HG03460 (cell line): ENCODE measurements at regions not wholly inside any gene's neighbourhood (a gene's known extent, or its start where the extent isn't known, plus 50 kb on each side); places are given as distances from the start of the nearest gene placed in this dataset.

Source experiments
- ATAC-seq: cut with Tn5 transposase; IDR thresholded peaks from one replicate; pipeline ENCODE4 v1.9.1; 2021; ENCODE audit not compliant: unreplicated experiment

DNA sequence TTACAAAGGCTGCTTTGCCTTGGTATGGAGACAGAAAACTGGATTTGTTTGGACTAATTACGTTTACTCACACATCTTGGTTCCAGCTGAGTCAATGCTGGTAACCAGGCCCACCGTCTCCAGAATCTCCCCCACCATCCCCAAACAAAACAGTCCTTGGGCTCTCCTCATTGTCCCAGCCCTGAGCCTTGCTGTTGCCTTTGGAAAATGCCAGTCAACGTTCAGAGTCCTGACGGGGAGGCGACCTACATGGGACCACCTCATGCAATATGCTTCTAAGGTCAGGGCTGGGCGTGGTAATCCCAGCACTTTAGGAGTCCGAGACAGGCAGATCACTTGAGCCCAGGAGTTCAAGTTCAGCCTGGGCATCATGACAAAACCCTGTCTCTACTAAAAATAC is 85.2 kb upstream of the IQSEC1 start:
- ATAC-seq: no peak

DNA sequence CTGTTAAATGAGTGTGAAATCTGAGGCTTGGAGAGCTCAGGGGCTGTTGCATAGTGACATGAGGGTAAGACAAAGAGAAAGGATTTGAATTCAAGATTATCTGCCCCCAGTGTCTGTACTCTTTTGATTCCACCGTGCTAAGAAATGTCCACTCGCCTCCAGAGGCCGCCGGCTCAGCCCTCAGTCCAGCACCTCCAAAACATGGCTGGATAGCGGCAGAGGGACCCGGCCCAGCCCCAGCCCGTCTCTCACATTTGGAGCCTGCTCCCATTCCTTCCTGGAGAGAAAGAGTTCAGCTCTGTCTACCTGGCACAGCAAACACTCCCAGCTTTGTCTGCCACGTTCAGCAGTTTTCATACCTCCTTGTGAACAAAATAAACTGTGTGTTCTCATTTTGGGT is 84.8 kb upstream of the IQSEC1 start:
- no peak for ATAC-seq

DNA sequence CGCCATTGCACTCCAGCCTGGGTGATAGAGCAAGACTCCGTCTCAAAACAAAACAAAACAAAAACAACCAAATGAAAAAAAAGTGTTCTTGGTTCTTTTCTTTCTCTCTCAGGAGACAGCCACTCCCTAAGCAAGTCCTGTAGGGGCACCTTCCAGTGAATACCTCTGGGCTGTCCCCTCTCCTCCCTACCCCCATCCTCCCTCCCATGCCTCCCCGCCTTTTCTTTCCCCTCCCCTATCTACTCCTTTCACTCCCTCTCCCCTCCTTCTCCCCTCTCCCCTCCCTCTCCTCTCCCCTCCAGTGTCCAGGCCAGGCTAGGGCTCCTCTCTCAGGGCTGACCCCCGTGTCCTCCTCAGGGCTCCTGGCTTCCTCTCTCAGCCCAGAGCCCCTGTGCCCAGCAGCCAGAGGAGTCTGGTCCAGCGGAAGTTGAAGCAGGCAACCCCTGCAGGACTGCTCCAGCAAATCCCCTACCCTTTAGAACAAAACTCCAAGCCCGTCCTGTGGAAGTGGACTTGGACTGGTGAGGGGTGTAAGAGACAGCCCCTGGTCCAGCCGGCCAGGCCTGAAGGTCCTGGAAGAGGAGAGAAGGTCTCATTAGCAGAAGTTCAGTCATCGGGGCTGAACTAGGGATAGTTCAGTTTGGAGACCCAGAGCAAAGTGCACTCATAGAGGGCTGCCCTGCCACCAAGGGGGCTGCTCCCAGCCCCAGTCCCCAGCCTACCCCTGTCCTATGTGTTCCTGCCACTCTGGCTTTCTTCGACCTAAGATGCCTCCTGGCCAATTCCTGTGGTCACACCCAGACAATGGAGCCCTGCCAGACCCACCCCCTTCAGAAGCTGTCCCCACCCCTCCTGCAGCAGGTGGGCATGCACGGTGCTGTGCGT is 79.8 kb upstream of the IQSEC1 start:
- ATAC-seq: no peak

DNA sequence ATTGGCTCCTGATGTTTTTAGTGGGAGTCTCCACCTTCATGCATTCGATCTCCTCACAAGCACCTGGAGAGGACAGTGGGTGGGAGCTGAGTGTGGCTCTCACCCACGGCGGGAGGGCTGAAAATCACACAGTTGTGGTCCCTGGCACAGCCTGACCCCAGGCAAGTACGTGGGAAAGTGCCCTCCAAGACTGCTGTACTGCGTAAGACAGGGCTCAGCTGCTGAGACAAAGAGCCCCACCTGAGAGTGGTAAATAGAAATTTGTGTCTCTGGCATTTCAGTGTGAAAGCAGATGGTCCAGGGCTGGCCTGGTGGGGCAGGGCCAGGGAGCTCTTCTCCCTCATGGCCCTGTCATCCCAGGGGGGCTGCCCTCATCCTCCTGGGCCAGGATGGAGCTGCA is 77.4 kb upstream of the IQSEC1 start:
- no peak for ATAC-seq

DNA sequence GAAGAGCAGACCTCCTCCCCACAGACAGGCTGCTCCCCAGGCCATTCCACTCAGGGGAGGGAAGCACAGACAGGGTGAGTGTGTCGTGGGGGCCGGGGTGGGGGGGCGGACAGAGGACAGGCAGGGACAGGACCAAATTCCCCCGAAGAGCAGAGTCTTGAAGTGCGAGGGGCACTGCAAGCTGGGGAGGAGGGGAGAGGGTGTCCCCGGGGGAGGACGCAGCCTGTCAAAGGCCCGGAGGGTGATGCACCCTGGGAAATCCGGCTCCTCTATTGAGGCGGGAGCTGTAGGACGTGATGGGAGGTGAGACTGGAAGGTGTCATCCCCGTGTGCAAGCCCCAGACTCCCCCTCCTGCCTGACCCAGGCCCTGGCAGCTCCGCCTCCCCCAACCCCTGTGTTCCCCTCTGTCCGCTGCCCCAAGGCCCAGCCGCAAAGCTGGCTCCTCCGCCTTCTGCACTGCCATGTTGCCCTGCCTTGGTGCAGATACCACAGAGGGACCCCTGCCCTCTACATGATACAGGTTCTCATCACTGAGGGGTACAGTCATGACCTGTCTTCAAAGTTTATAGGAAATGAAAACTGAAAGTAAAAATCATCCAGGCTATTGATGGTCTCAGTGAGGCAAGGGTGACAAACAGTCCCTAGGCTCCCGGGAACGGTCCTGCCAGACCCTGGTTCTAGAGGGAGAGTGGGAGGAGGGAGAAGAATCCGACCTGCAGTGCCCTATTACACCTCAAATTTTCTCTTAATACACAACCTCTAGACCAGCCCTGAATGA is 76.3 kb upstream of the IQSEC1 start:
- no peak for ATAC-seq

DNA sequence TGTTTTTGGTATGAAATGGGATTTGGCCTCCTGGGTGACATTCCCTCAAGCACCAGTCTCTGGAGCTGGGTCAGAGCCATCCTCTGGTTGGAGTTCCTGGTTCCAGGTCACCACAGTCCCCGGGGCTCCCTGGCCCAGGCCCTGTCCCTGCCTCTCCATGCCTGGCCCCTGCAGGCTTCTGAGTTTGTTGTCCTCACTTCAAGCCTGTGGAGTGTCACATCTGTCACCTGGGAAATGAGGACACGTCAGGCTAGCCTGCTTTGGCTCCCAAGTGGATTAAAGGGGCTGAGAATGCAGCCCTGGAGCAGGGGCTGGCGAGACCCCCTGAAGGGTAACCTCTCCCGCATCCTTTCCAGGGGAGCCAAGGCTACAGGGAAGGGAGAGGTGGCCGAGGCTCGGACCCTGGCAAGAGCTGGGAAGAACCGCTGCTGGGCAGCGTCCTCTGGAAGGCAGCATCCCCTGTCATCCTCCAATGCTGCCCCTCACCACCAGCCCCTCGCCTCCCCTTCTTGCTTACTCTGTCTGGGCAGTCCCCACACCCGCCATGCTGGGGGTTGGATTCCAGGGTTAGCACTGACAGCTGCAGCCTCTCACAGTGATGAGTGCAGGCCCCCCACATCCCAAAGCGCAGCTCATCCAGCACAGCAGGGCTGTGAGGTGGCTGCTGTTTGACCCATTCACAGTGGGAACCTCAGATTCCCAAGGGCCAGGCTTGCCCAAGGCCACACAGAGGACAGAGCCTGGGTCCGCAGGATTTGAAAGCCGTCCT is 75.5 kb upstream of the IQSEC1 start:
- no peak for ATAC-seq

DNA sequence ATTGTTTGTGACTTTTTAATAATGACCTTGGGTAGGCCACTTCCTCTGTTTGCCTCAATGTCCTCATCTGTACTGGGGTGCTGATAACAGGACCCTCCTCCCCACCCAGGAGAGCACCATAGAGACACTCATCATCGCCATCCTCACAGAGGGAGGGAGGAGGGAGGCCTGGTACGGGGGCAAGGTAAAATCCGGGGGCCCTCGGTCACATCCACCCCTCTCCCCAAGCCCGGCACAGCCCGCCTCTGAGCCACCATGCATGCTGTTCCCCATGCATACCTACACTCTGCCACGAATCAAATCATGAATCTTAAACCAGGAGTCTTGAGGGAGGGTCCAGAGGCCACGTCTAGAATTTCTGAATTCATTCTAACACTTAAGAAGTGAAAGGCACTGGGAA is 74.9 kb upstream of the IQSEC1 start:
- ATAC-seq: no peak

DNA sequence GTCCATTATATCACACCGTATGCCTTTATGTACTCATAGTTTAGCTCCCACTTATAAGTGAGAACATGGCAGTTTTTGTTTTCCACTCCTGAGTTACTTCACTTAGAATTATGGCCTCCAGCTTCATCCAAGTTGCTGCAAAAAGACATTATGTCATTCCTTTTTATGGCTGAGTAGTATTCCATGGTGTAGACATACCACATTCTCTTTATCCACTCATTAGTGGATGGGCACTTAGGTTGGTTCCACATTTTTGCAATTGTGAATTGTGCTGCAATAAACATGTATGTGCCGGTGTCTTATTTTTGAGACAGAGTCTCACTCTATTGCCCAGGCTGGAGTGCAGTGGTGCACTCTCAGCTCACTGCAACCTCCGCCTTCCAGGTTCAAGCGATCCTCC is 74.1 kb upstream of the IQSEC1 start:
- no peak for ATAC-seq

DNA sequence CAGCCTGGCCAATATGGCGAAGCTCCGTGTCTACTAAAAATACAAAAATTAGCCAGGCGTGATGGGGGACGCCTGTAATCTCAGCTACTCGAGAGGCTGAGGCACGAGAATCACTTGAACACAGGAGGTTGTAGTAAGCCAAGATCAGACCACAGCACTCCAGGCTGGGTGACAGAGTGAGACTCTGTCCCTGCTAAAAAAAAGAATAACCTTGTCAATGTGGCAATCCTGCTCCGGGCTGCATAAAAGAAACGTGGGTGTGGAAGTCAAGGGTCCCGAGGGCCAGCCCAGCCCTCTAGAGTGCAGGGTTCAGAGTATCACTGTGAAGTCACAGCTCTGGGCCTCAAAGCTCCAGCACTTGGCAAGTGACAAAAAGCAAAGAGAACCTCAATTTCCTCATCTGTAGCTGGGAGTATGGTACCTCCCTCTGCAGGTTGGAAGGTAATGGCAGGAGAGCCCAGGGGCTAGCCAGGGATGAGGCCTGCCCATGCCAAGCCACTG is 73.5 kb upstream of the IQSEC1 start:
- no peak for ATAC-seq

DNA sequence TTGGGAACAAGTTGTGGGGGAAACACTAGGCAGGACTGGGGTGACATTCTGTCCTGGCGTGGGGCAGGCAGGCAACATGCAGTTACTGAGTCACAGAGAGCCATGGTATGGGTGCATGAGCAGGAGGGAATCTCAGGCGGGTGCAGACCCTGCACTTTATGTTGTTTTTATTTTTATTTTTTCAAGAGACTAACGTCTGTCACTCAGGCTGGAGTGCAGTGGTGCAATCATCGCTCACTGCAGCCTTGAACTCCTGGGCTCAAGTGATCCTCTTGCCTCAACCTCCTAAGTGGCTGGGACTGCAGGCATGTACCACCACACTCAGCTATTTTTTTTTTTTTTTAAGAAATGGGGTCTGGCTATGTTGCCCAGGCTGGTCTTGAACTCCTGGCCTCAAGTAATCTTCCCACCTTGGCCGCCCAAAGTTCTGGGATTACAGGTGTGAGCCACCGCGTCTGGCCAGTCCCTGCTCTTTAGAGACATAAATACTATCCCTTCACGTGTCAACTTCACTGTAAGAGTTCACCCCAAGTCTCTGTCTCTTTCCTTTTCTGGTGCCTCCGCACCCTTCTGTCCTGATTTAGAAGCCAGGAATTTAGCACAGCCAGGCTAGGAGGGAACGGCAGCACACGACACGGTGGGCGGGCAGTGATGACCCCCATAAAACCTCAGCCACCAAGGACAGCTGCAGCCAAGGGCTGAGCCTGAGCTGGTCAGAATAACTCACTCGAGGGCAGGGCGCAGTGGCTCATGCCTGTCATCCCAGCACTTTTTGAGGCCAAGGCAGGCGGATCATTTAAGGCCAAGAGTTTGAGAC is 72.8 kb upstream of the IQSEC1 start:
- no peak for ATAC-seq

DNA sequence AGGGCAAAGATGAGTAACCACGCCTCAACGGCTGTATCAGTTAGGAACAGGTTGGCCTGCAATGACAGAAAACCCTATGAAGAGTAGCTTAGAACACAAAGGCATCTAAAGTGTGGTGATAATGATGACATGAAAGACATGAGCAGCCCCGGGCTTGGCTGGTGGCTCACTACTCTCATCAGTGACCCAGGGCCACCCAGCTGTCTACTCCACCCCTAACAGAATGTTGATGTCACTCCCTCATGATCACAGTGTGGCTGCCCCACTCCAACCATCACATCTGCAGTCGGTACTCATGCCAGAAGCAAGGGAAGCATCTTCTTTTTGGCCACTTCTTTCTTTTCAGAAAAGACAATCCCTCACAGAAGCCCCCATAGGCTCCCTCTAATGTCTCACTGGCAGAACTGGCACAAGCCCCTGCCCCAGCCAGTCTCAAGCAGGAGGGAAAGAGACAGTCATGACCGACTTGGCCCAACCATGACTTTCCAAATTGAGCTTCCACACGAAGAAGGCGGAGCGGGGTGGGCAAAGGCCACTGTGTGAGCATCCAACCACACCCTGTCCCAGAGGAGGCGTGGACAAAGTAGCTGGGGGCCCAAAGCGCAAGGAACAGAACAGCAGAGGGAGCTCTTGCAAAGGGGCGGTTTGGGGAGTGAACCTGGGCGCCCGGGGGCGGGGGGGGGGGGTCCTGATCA is 72.0 kb upstream of the IQSEC1 start:
- no peak for ATAC-seq

DNA sequence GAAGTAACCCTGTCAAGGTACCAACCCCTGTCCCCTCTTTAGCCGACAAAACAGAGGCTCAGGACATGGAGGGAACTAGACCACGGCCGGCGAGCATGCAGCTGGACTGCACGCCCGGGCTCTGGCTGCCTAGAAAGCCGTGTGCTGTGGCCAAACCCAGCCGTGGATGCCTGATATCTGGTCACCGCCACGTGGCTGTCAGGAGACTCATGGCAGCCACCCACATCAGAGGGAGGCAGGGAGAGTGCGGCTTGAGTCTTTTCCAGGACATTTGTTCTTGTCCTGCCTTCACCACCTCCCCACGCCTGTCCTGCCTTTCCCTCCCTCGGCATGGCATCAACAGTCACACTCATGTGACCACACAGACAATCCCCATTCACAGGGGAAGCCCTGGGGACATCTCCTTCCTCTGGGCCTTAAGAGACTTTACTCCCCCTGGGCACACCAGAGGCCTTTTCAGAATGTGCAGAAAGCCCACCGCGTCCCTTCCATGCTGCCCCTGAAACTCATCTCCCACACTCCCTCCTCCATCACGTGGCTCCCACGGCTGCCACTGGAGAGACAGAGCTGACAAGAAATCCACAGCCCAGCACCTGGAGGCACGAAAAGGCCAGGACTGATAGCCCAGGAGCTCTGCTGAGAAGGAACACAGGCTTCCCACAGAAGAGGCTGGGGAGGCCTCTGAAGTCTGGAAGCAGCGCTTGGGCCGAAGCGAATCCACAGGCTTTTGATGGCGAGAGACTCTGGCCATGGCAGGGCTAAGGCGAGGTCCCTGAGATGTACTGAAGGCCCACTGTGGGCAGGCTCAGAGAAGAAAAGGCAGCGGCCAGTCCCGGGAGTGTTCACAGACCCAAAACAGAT is 71.2 kb upstream of the IQSEC1 start:
- no peak for ATAC-seq

DNA sequence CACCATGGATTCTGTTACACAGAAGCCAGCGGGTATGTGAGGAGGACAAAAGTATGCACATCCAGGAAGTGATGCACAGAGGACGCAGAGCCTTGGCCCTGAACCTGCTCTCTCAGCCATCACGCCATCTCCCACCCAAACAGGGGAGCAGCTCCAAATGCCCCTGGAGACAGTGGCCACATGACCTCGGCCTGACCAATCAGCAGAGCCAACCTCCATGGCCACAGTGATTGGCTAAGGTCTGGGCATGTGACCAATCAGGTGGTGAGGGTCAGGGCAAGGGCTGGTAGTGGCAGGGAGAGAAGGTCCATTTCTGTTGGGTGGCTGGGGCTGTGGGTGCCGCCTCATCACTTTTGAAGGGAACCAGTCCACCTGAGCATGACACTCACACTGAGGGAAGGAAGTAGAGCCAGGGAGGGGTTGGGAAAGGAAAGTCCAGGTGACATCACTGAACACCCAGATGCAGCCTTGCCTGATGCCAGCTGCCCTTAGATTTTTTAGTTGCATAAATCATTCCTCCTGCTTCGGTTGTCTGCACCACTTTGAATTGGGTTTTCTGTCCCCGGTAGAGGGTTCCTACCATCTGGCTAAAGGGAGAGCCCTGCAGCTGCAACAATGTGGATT is 70.3 kb upstream of the IQSEC1 start:
- ATAC-seq: no peak

DNA sequence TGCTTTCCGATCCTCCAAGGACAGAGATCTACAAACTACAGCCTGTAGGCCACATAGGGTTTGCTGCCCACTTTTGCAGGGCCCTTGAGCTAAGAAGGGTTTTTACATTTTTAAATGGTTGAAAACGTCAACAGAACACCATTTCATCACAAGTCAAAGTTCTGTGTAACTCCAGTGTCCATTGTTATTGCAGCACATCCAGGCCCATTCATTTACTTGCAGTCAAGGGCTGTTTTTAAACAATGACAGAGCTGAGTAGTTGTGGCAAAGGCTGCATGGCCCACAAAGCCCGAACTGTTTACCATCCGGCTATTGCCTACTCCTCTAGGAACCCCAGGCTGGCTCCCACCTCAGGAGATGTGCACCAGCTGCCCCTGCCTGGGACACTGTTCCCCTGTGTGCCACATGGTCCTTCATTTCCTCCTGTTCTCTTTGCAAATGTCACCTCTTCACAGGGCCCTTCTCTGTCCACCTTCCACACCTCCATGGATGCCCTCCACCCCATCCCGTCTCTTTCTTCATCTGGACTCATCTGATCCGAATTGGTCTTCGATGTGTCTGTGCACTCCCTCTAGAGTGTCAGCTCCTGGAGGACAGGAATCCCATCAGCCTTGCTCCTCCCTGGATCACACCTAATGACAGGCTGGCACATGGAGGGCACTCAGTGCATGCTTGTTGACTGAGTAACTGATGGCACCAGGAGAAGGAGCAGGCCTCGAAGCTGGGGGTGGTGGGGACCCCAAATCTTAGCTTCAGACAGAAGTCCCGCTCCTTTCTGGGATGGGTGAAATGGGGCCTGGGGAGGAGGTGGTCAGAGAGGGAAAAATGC is 69.5 kb upstream of the IQSEC1 start:
- no peak for ATAC-seq

DNA sequence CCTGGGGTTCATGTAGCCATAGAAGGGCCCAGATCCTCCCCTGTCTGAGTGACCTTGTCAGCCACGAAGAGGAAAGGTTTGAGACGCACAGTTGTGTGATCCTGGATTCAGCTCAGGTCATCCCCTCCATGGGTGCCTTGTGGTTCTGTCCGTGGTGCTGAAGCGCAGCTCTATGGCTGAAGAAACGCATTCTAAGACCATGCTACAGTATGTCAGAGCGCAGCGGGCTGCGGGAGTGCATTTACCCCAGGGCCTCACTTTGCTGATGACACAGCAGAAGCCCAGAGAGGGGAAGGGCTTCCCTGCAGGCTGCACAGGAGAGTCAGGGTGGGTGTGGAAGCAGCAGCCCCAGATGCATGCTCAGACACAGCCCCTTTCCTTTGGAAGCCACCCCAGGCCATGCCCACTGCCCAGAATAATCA is 68.8 kb upstream of the IQSEC1 start:
- no peak for ATAC-seq

DNA sequence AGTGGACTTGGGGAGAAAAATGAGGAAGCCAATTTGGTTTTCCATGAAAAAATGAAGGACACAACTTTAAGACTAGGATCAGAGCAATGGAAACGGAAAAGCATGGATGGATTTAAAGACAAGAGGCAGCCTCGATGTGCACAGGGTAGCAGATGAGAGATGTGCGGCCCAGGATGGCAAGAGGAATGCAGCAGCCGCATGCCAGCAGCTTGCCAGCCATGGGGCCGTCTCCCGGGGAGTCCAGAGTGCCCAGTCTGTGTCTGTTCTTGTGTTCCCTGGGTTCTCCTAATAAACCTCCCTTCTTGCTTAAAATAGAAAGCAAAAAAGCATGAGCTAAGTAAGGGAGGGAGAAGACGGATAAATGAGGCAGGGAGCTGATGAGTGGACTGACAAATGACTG is 68.0 kb upstream of the IQSEC1 start:
- no peak for ATAC-seq

DNA sequence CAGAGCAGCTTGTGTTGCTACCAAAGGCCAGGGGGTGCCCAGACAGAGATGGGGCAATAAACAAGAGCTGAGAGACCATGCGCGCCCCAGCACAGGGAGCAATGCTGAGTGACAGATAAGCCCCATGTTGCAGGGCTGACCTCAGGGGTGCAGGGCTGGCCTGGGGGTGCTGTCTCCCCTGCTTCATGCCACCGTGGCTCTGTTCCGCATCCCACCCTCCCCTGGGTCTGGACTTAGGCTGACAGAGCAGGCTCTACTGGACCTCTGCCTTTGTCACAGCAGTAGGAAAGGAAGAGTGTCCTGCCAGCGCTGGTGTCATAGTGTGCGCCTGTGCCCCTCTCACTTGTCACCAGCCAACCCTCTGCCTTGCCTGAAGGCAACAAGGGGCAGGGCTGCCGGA is 67.4 kb upstream of the IQSEC1 start:
- ATAC-seq: no peak
